ENCODE measurements at regions not wholly inside any gene's neighbourhood (a gene's known extent, or its start where the extent isn't known, plus 50 kb on each side); places are given as distances from the start of the nearest gene placed in this dataset.

GRCh38 chr7:114835861-114836260 is 86.0 kb upstream of the MDFIC start:
- TF ChIP-seq EZH2 (IDR thresholded peaks at IDR 0.05; ENCODE audit: borderline replicate concordance, low read depth, low read length, severe bottlenecking) (no peak), CTCF (IDR thresholded peaks at IDR 0.05; ENCODE audit: extremely low read depth in 1 of 2, insufficient read depth in 1 of 2, low read depth in 1 of 2, low read length in 2 of 2) (no peak), MYC (IDR thresholded peaks at IDR 0.05; ENCODE audit: low read depth, low read length) (no peak), MAX (IDR thresholded peaks at IDR 0.05; ENCODE audit: insufficient read depth, insufficient read length) (no peak), GATA2 (IDR thresholded peaks at IDR 0.05; ENCODE audit: insufficient read depth, insufficient read length, low read depth, low read length) (no peak)

Data from endothelial cell of umbilical vein (primary cell).